ENCODE measurements at regions not wholly inside any gene's neighbourhood (a gene's known extent, or its start where the extent isn't known, plus 50 kb on each side); places are given as distances from the start of the nearest gene placed in this dataset.

DNA sequence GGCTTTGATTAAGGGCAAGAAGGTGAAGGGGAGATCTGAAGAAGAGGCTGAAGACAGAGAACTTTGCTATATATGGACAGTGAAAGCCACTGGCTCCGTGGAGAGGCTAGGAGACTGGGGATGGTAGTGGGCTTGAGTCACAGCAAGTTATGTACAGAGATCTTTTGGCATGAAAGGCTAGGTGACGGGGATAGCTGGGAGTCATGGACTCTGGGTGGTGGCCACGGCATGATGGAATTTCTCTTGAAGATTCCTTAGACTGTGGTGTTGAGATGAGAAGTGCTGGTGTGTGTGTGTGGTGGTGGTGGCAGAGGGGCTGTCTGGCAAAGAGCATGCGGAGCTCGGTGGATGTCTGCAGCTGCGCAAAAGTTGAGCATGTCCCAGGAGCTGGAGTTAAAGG is 120.6 kb upstream of the STC2 start:
- ATAC-seq (replicated peaks in 6 of 8): no peak
- H3K27ac ChIP-seq: no peak overlapping the region
- no peaks in the 10 kb centered on the region for H3K4me1 ChIP-seq (replicated peaks in 1 of 2)
- in situ Hi-C loops (cut with MboI; ENCODE audit: low pct_unique_long_range_greater_than_20kb in 2 of 9, low sequenced_read_pairs in 9 of 9, unreplicated experiment in 9 of 9): no loop called here
- no peak overlapping the region for H3K4me3 ChIP-seq
- 0 to 91% (median 83%) methylated on average over 1 to 5 of the region's 6 CpGs; no CpG with 5 or more reads in 3 of the 10 experiments for WGBS, 10 experiments

DNA sequence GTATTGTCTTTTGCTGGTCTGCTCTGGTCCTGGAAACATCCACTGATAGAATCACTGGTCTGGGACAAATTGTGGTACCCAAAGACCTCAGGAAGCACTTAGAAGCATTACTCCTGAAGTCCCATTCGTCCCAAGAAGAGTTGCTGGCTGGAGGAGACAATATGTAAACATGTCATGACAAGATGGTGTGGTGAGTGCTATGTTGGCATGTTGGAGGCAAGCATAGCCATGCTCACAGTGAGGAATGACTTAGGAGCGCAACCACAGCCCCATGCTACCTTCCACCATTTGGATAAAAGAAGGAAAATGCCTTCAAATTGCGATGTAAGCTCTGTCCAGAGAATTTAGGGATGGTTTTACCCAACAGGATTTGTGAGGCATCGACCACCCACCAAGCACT is 115.8 kb upstream of the STC2 start:
- no peak for ATAC-seq (replicated peaks in 6 of 8)
- Histone ChIP-seq H3K4me1 (replicated peaks in 1 of 2) (no peaks in the 10 kb centered on the region), H3K27ac (no peak overlapping the region), H3K4me3 (no peak overlapping the region)
- in situ Hi-C loops (cut with MboI; ENCODE audit: low pct_unique_long_range_greater_than_20kb in 2 of 9, low sequenced_read_pairs in 9 of 9, unreplicated experiment in 9 of 9): no loop called here
- WGBS, 10 experiments: 28 to 86% (median 62%) methylated on average over 1 to 3 of the region's 4 CpGs; no CpG with 5 or more reads in 3 of the 10 experiments

DNA sequence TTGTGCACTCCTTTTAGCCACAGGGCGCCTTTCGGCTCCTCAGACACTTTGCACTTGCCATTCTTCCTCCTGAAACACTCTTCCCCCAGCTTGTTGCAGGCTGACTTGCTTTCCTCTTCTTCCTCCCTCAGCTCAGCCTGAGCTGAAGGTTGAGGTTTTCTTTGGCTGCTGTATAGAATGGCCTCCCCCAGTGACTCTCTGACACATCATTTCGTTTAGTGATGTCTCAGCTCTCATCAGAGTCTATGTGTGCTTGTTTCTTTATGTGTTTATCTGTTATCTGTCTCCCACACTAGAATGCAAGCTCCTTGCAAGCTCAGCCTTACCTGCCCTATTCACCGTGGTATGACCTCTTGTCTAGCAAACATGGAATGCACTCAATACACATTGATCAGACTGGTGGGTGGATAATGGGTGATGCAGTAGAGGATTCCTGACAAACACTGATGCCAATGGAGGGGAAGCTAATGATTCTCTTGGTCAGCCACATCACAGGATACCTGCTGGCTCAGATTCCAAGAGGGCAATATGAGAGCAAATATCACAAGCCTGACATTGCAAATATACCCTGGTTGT is 112.9 kb upstream of the STC2 start:
- Histone ChIP-seq H3K4me3 (no peak overlapping the region), H3K4me1 (replicated peaks in 1 of 2) (no peaks in the 10 kb centered on the region), H3K27ac (no peak overlapping the region)
- in situ Hi-C loops (cut with MboI; ENCODE audit: low pct_unique_long_range_greater_than_20kb in 2 of 9, low sequenced_read_pairs in 9 of 9, unreplicated experiment in 9 of 9): no loop called here
- WGBS, 10 experiments: 46 to 90% (median 70%) methylated on average over 1 to 4 of the region's 4 CpGs; no CpG with 5 or more reads in 3 of the 10 experiments
- no peak for ATAC-seq (replicated peaks in 6 of 8)

DNA sequence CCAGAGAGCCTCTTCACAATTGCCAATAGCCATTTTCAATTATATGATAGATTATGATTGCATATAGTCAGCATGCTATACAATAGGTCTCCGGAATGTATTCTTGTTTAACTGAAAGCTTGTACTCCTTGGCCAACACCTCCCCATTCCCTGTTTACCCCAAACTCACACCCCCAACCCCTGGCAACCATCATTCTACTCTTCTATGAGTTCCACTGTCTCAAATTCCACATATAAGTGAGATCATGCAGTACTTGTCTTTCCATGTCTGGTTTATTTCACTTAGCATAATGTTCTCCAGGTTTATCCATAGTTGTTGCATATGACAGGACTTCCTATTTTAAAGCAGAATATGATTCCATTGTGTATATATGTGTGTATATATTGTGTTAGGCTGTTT is 110.7 kb upstream of the STC2 start:
- Histone ChIP-seq H3K27ac (no peak overlapping the region), H3K4me1 (replicated peaks in 1 of 2) (peaks cover 0 to 3% of the 10 kb centered on the region in 2 donors), H3K4me3 (no peak overlapping the region)
- no peak for ATAC-seq (replicated peaks in 6 of 8)
- 33 to 100% (median 85%) methylated on average over 1 of the region's 1 CpG; no CpG with 5 or more reads in 4 of the 10 experiments for WGBS, 10 experiments
- in situ Hi-C loops (cut with MboI; ENCODE audit: low pct_unique_long_range_greater_than_20kb in 2 of 9, low sequenced_read_pairs in 9 of 9, unreplicated experiment in 9 of 9): no loop called here

DNA sequence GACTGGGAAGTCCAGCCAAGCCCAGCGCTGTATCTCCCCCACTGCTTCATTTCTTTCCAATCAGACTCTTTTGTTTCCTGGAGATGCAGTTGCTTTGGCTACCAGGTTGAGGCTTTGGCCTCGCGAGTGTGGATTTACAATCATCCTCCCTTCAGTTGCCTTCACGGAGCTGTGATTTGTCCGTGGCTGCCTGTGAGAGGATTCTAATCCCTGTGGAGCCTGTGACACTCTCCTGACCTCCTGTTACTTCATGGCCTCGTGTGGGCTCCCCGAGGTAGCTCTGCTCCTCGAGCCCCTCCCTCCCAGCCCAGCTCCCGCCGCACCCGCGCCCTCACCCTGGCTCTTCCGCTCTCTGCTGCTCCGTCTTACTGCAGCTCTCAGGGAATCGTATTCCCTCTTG is 107.2 kb upstream of the STC2 start:
- ATAC-seq (replicated peaks in 6 of 8): peak in 6 of 8 experiments; percentile 23 to 91 (median 76)
- H3K4me3 ChIP-seq: no peak overlapping the region
- in situ Hi-C loops (cut with MboI; ENCODE audit: low pct_unique_long_range_greater_than_20kb in 2 of 9, low sequenced_read_pairs in 9 of 9, unreplicated experiment in 9 of 9): no loop called here
- WGBS, 10 experiments: 8 to 100% (median 51%) methylated on average over 1 to 8 of the region's 15 CpGs
- no peak overlapping the region for H3K27ac ChIP-seq
- H3K4me1 ChIP-seq (replicated peaks in 1 of 2): peaks cover 0 to 3% of the 10 kb centered on the region in 2 donors

DNA sequence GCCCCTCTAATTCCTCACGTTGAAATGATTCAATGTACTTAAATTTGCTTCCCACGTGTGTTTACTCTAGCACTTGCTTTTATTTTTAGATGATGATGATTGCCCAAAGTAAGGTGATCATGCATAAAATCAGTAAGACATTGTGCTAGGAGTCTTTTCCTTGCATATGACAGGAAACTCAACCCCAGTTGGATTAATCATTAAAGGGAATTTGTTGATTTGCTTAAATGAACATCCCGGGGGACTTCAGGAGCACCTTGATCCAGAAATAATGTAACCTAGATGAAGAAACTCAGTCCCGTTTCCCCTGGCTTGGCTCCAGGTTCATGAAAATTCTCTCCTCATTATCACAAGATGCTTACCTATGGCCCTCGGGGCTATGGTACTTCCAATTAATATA is 106.1 kb upstream of the STC2 start:
- H3K4me3 ChIP-seq: no peak overlapping the region
- ATAC-seq (replicated peaks in 6 of 8): no peak
- peaks cover 0 to 3% of the 10 kb centered on the region in 2 donors for H3K4me1 ChIP-seq (replicated peaks in 1 of 2)
- no peak overlapping the region for H3K27ac ChIP-seq
- WGBS, 10 experiments: 43 to 91% (median 85%) methylated on average over 2 to 5 of the region's 5 CpGs
- in situ Hi-C loops (cut with MboI; ENCODE audit: low pct_unique_long_range_greater_than_20kb in 2 of 9, low sequenced_read_pairs in 9 of 9, unreplicated experiment in 9 of 9): no loop called here

DNA sequence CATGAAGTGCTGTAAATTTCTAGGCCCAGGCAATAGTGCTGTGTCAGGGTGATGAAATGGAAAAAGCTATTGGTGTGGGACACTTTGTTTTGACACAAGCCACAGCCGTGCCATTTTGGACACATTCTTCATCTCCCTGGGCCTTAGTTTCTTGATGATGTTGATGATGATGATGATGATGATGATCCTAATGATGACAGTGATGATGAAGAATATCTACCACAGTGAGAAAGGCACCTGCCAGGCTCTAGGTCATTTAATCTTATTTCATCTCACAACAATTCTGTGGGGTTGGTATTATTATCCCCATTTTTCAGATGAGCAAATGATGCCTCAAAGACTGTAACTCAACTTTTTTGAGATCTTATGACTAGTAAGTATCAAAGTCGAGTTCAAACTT is 102.2 kb upstream of the STC2 start:
- in situ Hi-C loops (cut with MboI; ENCODE audit: low pct_unique_long_range_greater_than_20kb in 2 of 9, low sequenced_read_pairs in 9 of 9, unreplicated experiment in 9 of 9): no loop called here
- Histone ChIP-seq H3K4me1 (replicated peaks in 1 of 2) (peaks cover 0 to 3% of the 10 kb centered on the region in 2 donors), H3K27ac (no peak overlapping the region), H3K4me3 (no peak overlapping the region)
- WGBS, 10 experiments: 0 to 83% (median 66%) methylated on average over 1 to 2 of the region's 2 CpGs; no CpG with 5 or more reads in 5 of the 10 experiments
- no peak for ATAC-seq (replicated peaks in 6 of 8)

DNA sequence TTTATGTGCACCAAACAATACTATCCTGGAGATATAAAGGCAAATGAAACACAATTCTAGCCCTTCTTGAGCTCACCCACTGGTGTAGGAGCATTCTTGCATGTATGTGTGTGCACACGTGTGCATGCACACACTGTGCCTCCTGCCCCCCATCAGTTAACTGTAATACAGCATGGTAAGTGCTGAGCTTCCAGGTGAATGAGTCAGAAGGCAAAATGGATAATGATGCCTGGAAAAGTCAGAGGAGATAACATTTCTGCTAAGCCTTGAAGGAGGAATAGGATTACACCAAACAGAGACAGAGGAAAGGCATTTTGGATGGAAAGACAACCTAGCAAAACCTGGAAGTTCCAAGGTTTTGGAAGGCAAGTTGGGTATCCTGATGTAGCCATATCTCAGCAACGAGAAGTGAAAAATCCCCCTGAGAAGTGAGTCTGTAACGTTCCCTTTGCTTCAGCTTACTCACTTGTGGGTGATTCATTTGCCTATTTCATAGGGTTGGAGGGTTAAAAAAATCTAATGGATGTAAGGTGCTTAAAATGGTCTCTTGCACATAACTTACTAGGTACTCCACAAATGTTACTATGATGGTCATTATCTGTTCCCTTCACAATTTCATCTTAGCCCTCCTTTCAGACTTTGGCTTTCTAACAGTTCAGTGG is 101.4 kb upstream of the STC2 start:
- in situ Hi-C loops (cut with MboI; ENCODE audit: low pct_unique_long_range_greater_than_20kb in 2 of 9, low sequenced_read_pairs in 9 of 9, unreplicated experiment in 9 of 9): no loop called here
- Histone ChIP-seq H3K4me3 (no peak overlapping the region), H3K4me1 (replicated peaks in 1 of 2) (no peaks in the 10 kb centered on the region), H3K27ac (no peak overlapping the region)
- 0 to 64% (median 40%) methylated on average over 1 to 3 of the region's 3 CpGs; no CpG with 5 or more reads in 2 of the 10 experiments for WGBS, 10 experiments
- no peak for ATAC-seq (replicated peaks in 6 of 8)

DNA sequence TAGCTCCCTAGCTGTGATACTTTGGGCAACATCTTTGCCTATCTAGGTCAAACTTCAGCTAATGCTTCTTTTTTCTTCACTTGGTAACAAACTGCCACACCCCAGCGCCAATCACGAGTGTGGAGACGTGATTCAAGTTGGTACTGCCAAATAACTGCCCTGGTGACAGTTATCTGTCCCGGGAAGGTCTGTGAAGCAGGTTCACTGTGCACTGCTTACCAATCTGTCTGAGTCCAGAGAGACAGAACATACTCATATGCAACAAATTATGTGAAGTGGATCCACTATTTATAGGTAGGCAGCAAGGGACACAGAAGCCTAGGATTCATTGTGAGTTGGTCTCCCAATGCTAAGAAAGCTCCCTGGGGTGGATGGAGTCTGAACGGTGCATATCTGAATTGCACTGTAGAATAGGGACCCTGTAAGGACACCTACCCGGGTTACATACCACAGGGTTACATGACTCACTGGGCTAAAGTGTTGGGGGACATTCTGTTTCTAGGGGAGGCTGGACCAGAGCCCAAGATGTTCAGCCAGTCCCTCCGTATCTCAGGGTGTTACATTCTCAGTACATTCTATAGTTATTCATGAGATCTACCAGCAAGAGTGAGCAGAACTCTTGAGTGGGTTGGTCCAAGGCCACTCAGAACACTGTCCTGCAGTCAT is 95.4 kb upstream of the STC2 start:
- in situ Hi-C loops (cut with MboI; ENCODE audit: low pct_unique_long_range_greater_than_20kb in 2 of 9, low sequenced_read_pairs in 9 of 9, unreplicated experiment in 9 of 9): no loop called here
- WGBS, 10 experiments: 33 to 80% (median 60%) methylated on average over 1 to 6 of the region's 7 CpGs; no CpG with 5 or more reads in 1 of the 10 experiments
- ATAC-seq (replicated peaks in 6 of 8): no peak
- no peaks in the 10 kb centered on the region for H3K4me1 ChIP-seq (replicated peaks in 1 of 2)
- no peak overlapping the region for H3K27ac ChIP-seq
- no peak overlapping the region for H3K4me3 ChIP-seq

DNA sequence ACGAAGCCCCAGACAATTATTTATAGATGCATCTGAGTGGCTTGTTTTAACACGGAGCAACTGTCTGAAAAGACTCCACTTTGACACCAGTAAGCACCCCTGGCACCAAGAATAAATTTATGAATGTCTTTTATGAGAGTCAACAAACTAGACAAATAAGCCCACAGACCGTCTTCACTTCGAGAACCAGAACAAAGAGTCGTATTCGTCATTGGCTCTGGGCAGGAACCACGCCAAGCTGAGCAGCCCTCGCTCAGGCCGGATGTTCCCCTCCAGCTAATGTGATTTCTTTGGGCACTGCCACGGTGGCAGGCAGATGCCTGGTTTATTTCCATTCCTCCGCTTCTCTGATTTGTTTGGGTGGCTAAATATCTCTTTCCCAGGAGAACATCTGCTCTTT is 91.9 kb upstream of the STC2 start:
- in situ Hi-C loops (cut with MboI; ENCODE audit: low pct_unique_long_range_greater_than_20kb in 2 of 9, low sequenced_read_pairs in 9 of 9, unreplicated experiment in 9 of 9): no loop called here
- H3K4me3 ChIP-seq: no peak overlapping the region

DNA sequence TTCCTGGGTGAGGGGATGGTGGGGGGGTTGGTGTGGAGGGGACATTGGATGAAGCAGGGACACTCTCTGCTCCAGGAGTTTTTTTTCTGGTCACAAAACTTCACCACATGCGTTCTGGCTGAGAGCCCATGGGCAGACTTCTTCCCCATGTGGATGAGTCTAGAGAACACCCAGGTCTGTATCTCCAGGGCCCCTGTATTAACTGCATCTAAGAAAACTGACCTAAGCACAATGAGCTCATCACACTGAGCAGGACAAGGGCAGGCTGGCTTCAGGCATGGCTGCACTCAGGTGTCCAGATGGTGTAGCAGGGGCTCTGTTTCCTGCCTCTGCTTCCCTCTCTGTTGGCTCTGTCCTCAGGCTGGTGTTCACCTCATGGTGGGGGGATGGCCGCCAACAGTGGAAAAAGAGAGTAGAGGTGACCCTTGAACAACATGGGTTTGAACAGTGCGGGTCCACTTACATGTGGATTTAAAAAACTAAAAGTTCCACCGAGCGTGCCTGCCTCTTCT is 85.3 kb upstream of the STC2 start:
- in situ Hi-C loops (cut with MboI; ENCODE audit: low pct_unique_long_range_greater_than_20kb in 2 of 9, low sequenced_read_pairs in 9 of 9, unreplicated experiment in 9 of 9): no loop called here
- no peak overlapping the region for H3K27ac ChIP-seq
- 71 to 100% (median 81%) methylated on average over 1 to 4 of the region's 5 CpGs; no CpG with 5 or more reads in 2 of the 10 experiments for WGBS, 10 experiments
- H3K4me3 ChIP-seq: no peak overlapping the region
- no peak for ATAC-seq (replicated peaks in 6 of 8)
- H3K4me1 ChIP-seq (replicated peaks in 1 of 2): no peaks in the 10 kb centered on the region

More for the DNA sequence above, 91.9 kb upstream of the STC2 start:
- ATAC-seq (replicated peaks in 6 of 8): no peak
- Histone ChIP-seq H3K27ac (no peak overlapping the region), H3K4me1 (replicated peaks in 1 of 2) (no peaks in the 10 kb centered on the region)
- 13 to 91% (median 70%) methylated on average over 4 to 11 of the region's 11 CpGs; no CpG with 5 or more reads in 3 of the 10 experiments for WGBS, 10 experiments

DNA sequence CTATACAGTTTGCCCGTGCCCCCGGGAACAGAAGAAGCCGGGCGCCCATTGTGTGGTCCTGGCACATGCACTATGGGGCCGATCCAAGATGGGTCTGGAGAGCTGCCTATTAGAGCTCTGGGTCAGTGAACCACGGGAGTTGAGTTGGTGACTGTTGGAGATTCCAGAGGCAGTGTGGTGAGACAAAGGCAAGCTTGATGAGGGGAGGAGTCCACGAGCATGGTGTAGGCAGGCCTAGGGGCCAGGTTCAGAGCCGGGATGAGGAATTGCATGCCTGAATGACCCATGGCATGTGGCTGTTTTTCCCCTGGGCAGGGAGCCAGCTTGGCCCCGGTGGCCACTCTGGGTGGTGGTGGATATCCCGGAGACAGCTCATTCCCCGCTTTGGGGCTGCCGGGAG is 84.4 kb upstream of the STC2 start:
- ATAC-seq (replicated peaks in 6 of 8): no peak
- WGBS, 10 experiments: 46 to 91% (median 83%) methylated on average over 2 to 6 of the region's 12 CpGs; no CpG with 5 or more reads in 5 of the 10 experiments
- in situ Hi-C loops (cut with MboI; ENCODE audit: low pct_unique_long_range_greater_than_20kb in 2 of 9, low sequenced_read_pairs in 9 of 9, unreplicated experiment in 9 of 9): no loop called here

DNA sequence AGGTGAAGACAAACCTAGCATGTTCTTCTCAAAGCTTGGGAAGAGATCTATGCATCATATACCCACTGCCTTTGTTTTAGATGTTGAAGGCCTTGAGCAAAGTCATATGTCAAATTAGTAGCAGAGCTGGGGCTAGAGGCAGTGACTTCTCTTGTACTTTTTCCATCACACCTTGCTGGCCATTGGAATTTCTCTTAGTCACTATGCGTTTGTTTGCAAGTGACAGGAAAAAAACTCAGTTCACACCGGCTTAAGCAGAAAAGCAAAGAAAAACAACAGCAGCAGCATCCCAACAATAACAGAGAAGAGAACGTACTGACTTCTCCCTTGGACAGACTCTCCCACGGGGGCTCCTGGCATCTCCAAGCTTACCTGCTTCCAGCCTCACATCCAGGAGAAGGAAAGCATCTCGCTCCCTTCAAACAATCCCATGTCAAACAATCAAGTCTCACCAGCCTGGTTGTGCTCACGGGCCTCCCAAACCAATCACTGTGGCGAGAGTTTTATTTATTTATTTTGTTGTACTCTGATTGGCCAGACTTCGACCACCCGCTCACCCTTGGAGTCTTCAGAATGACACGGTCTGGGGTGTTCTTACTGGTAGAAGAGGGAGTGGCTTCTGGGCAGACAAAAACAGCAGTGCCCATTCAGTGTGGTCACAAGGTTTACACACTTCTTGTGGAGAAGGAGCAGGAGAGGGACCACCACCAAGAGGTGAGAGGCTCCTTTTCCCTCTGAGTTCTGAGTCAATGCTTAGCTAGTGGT is 83.8 kb upstream of the STC2 start:
- Histone ChIP-seq H3K4me1 (replicated peaks in 1 of 2) (no peaks in the 10 kb centered on the region), H3K27ac (no peak overlapping the region), H3K4me3 (no peak overlapping the region)
- ATAC-seq (replicated peaks in 6 of 8): no peak
- WGBS, 10 experiments: 53 to 100% (median 77%) methylated on average over 2 to 9 of the region's 10 CpGs; no CpG with 5 or more reads in 1 of the 10 experiments
- in situ Hi-C loops (cut with MboI; ENCODE audit: low pct_unique_long_range_greater_than_20kb in 2 of 9, low sequenced_read_pairs in 9 of 9, unreplicated experiment in 9 of 9): no loop called here

More for the DNA sequence above, 84.4 kb upstream of the STC2 start:
- Histone ChIP-seq H3K27ac (no peak overlapping the region), H3K4me3 (no peak overlapping the region), H3K4me1 (replicated peaks in 1 of 2) (no peaks in the 10 kb centered on the region)
